ENCODE measurements at regions not wholly inside any gene's neighbourhood (a gene's known extent, or its start where the extent isn't known, plus 50 kb on each side); places are given as distances from the start of the nearest gene placed in this dataset.

DNA sequence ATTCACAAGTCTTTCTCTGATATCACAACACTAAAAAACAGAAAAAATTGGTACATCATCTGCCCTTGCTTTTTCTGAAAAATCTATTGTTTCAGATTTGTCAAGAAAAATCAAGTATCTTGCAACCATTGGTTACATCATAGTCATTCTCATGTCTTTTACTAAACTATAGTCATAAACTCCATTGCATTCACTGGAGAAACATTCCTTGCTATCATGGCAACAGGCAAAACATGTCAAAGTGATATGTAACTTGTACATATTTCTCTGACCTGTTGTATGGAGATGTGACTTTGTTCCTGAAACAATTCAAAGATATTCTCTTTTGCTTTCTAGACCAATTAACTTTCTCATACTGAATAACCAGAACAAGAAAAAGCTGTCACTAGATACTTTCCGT lies 121.9 kb upstream of the ANK2 start:
- no peak for DNase-seq
- no peak for ATAC-seq
- H3K9me3 Mint-ChIP-seq (ENCODE audit: low read depth) = no peaks in the 10 kb centered on the region
- no peaks in the 10 kb centered on the region for H3K4me1 Mint-ChIP-seq
- H3K27ac Mint-ChIP-seq = no peak overlapping the region
- H3K4me3 Mint-ChIP-seq = no peak overlapping the region
- peaks cover 14% of the 10 kb centered on the region for H3K27me3 Mint-ChIP-seq
- no peaks in the 10 kb centered on the region for H3K36me3 Mint-ChIP-seq
- CTCF ChIA-PET = no interaction called here

DNA sequence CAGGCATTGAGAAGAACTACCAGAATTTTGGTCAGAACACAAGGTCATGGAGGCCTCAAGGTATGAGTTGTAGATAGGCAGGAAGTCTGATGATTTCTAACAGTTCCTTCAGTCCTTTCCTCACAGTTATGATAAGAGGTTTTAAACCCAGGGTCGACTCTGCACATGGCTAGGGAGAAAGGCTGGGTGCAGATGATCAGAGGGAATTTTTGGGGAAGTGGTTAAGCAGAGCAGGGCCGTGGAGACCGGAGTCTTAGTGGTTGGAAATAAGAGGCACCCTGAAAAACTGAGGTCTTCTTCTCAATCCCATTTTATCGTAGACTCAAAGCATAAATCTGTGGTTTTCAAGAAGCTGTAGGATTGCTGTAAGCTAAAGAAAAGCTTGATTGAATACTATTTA lies 118.5 kb upstream of the ANK2 start:
- ATAC-seq (no peak), DNase-seq (no peak)
- CTCF ChIA-PET = no interaction called here
- Mint-ChIP-seq H3K4me3 (no peak overlapping the region), H3K27ac (no peak overlapping the region), H3K36me3 (no peaks in the 10 kb centered on the region), H3K4me1 (no peaks in the 10 kb centered on the region), H3K9me3 (ENCODE audit: low read depth) (no peaks in the 10 kb centered on the region), H3K27me3 (peaks cover 8% of the 10 kb centered on the region)

DNA sequence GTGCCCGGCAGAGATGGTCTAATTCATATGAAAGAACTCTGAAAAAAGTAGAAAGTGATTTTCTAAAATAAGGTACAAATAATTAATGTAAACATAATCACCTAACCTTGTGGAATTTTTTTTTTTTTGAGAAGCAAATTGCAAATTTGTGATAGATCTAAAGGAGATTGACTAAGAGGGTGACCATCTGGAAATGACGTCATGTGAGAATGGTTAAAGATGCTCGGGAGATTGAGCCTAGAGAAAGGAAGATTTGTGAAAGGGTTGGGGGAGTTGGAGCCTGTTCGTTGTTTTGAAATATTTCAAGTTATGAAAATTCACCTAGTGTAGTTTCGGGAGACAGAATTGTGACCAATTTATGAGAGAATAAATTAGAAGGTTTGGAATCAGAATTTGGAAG lies 115.7 kb upstream of the ANK2 start:
- H3K27me3 Mint-ChIP-seq = peaks cover 5% of the 10 kb centered on the region
- ATAC-seq = no peak
- H3K4me3 Mint-ChIP-seq = no peak overlapping the region
- no peaks in the 10 kb centered on the region for H3K4me1 Mint-ChIP-seq
- CTCF ChIA-PET = no interaction called here
- no peaks in the 10 kb centered on the region for H3K9me3 Mint-ChIP-seq (ENCODE audit: low read depth)
- H3K36me3 Mint-ChIP-seq = no peaks in the 10 kb centered on the region
- DNase-seq = no peak
- H3K27ac Mint-ChIP-seq = no peak overlapping the region

DNA sequence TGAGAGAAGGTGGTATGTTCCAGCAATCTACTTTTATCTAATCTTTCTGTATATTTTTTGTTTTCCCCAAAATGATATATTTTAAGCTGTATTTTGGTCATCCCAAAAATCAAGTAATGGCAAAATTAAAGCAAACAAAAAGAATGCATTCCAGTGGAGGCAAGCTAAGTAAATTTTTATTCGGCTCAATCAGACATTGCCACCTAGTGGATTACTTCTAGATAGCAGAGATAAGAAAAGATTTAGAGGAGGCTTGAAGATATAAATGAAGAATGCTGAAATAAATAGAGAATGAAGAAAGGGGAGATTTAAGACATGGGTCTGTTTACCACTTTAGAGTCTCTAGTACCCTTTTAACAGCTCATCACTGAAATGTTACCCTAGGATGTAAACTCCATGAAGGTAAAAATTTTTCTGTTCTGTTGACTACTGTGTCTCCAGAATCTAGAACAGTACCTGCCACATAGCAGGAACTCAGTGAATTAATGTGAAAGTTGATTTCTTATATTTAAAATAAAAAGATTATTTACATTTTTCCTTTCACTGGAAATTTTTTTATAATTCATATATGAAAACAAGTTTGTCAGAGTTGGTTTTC lies 110.9 kb upstream of the ANK2 start:
- no peak for DNase-seq
- no peaks in the 10 kb centered on the region for H3K4me1 Mint-ChIP-seq
- CTCF ChIA-PET = interaction anchor here (0.7 to 3.7 kb wide), 12 partner anchors 9 to 302 kb away, joined by 3 to 14 read pairs (median 6); partner anchors contain the start of genes LARP7 and ZGRF1
- peaks cover 10% of the 10 kb centered on the region for H3K27me3 Mint-ChIP-seq
- H3K4me3 Mint-ChIP-seq = no peak overlapping the region
- ATAC-seq = no peak
- H3K36me3 Mint-ChIP-seq = no peaks in the 10 kb centered on the region
- no peaks in the 10 kb centered on the region for H3K9me3 Mint-ChIP-seq (ENCODE audit: low read depth)
- H3K27ac Mint-ChIP-seq = no peak overlapping the region

DNA sequence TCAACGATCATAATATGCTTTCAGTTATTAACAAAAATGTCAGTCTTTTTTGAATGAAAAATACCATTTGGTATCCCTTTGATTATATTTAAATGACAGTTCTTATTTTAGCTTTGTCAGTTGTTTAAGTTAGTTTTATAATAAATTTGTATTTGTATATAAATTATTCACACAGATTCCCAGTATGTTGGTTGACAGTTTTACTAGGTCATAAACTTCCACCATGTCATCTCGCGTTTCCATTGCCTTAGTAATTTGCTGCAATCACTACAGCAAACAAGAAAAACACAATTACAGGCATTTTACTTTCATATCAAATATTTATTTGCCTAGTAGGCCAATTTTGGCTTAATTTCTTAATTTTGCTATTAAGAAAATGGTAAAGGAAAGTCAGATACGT lies 109.6 kb upstream of the ANK2 start:
- no peaks in the 10 kb centered on the region for H3K36me3 Mint-ChIP-seq
- peaks cover 11% of the 10 kb centered on the region for H3K27me3 Mint-ChIP-seq
- CTCF ChIA-PET = interaction anchor here (2.6 to 3.7 kb wide), 2 partner anchors 174 to 177 kb away, joined by 10 to 14 read pairs; no protein-coding TSS in a partner anchor
- no peak overlapping the region for H3K4me3 Mint-ChIP-seq
- no peak for ATAC-seq
- no peaks in the 10 kb centered on the region for H3K9me3 Mint-ChIP-seq (ENCODE audit: low read depth)
- DNase-seq = no peak
- no peaks in the 10 kb centered on the region for H3K4me1 Mint-ChIP-seq
- H3K27ac Mint-ChIP-seq = no peak overlapping the region

DNA sequence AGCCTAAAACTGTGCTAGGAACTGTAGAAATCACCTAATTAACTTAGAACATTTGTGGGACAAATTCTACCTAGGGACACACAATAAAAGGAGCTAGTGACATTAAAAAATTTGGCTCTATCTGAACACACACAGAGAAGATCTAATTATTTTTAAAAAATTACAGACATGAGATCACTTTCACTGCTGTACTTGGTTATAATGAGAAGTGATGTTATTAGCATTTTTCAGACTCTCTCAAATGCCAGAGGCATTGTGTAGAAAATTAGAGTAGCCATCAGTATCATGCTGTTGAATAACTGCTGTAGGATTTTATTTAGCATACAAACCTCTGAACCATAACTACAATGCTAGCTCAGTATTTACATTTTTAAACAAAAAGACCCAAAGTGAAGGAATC lies 109.1 kb upstream of the ANK2 start:
- Mint-ChIP-seq H3K9me3 (ENCODE audit: low read depth) (no peaks in the 10 kb centered on the region), H3K4me1 (no peaks in the 10 kb centered on the region), H3K4me3 (no peak overlapping the region), H3K36me3 (no peaks in the 10 kb centered on the region), H3K27ac (no peak overlapping the region), H3K27me3 (peaks cover 14% of the 10 kb centered on the region)
- CTCF ChIA-PET = interaction anchor here (2.6 to 3.7 kb wide), 2 partner anchors 174 to 177 kb away, joined by 10 to 14 read pairs; no protein-coding TSS in a partner anchor
- no peak for ATAC-seq
- no peak for DNase-seq

DNA sequence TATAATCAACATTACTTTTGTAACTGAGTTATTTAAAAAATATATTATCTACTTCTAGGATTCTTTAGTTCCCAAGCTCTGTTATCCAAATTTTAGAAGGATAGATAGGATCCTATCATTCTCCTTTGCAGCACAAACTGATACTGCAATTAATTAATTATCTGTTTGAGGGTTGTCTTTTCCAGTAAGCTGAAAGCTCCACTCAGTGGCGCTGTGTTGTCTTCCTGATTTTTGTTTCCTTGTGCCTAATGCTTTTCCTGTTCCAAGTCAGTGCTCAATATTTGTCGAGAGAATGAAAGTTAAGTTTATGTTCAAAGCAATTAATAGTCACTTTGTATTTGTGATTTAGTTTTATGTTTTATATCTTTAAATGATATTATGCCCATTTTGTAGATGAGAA lies 107.4 kb upstream of the ANK2 start:
- no peak overlapping the region for H3K4me3 Mint-ChIP-seq
- CTCF ChIA-PET = no interaction called here
- H3K27ac Mint-ChIP-seq = no peak overlapping the region
- no peak for DNase-seq
- no peaks in the 10 kb centered on the region for H3K9me3 Mint-ChIP-seq (ENCODE audit: low read depth)
- ATAC-seq = no peak
- H3K36me3 Mint-ChIP-seq = no peaks in the 10 kb centered on the region
- H3K27me3 Mint-ChIP-seq = peaks cover 18% of the 10 kb centered on the region
- no peaks in the 10 kb centered on the region for H3K4me1 Mint-ChIP-seq

- H3K36me3 Mint-ChIP-seq = no peaks in the 10 kb centered on the region
- CTCF ChIA-PET = interaction anchor here (1.1 kb wide), 1 partner anchor 183 kb away, joined by 3 read pairs; no protein-coding TSS in a partner anchor
- peaks cover 22% of the 10 kb centered on the region for H3K27me3 Mint-ChIP-seq
- no peaks in the 10 kb centered on the region for H3K4me1 Mint-ChIP-seq
- ATAC-seq (no peak), DNase-seq (no peak)
- no peaks in the 10 kb centered on the region for H3K9me3 Mint-ChIP-seq (ENCODE audit: low read depth)
- no peak overlapping the region for H3K27ac Mint-ChIP-seq
- no peak overlapping the region for H3K4me3 Mint-ChIP-seq
These were observed 106.5 kb upstream of the ANK2 start for GRCh38 chr4:112942997-112943396.

DNA sequence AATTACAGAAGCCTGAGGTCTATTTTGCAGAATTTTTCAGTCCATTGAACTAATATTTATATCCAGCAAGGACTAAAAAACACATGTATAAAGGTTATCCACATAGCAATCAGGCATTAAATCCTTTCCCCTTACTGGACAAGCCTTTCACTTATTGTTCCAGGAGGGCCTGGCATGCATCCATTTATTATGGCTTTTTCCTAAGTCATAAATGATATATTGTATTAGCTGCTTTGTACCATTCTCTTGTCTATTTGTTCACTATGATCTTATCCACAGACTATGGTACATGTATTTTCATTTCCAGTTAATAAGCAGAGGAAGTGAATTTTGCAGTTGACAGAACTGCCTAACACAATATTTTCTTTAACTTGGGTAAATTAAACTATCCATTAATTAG lies 105.4 kb upstream of the ANK2 start:
- Mint-ChIP-seq H3K36me3 (no peaks in the 10 kb centered on the region), H3K4me3 (no peak overlapping the region), H3K9me3 (ENCODE audit: low read depth) (no peaks in the 10 kb centered on the region), H3K27me3 (peaks cover 29% of the 10 kb centered on the region), H3K4me1 (no peaks in the 10 kb centered on the region), H3K27ac (no peak overlapping the region)
- DNase-seq = no peak
- no peak for ATAC-seq
- CTCF ChIA-PET = no interaction called here

DNA sequence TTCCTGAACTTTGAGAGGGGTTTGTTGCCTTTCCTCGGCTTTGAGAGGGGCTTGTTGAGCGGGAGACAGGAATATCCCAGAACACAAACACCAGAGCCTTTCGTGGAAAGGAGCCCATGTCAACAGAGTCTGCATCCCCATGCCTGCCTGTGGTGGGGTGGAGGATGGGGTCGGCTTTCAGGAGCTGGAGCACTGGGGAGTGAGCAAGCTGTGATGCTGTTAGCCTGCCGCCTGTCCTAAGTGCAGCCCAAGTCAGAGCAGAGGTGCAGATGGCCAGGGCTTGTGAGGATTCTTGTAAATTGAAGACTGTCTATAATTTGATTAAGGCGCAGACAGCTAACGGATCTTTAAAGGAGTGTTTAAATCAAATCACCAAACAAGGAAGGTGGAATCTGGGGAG lies 103.3 kb upstream of the ANK2 start:
- DNase-seq (no peak), ATAC-seq (no peak)
- Mint-ChIP-seq H3K36me3 (no peaks in the 10 kb centered on the region), H3K4me1 (no peaks in the 10 kb centered on the region), H3K4me3 (no peak overlapping the region), H3K27me3 (peaks cover 32% of the 10 kb centered on the region), H3K9me3 (ENCODE audit: low read depth) (no peaks in the 10 kb centered on the region), H3K27ac (no peak overlapping the region)
- CTCF ChIA-PET = interaction anchor here (1.7 kb wide), 1 partner anchor 8 kb away, joined by 6 read pairs; no protein-coding TSS in a partner anchor

DNA sequence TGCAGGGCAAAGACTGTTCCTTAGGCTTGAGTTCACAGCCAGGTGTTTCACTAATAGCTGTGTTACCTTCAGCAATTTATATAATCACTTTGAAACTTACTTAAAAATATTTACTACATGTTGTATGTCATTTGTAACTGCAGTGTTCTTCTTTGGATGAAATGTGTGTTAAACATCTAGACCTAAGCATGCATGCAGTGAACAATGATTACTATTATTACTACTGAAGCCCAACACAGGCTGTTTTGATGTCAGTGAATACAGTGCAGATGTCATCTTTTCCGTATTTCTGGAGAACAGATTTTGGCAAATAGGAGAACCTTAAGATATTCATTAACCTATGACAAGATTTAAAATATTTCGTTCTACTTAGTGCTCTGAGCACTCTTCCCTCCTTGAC lies 101.8 kb upstream of the ANK2 start:
- Mint-ChIP-seq H3K4me1 (no peaks in the 10 kb centered on the region), H3K27me3 (peaks cover 34% of the 10 kb centered on the region), H3K9me3 (ENCODE audit: low read depth) (no peaks in the 10 kb centered on the region), H3K4me3 (no peak overlapping the region), H3K36me3 (no peaks in the 10 kb centered on the region), H3K27ac (no peak overlapping the region)
- CTCF ChIA-PET = interaction anchor here (1.7 kb wide), 1 partner anchor 9 kb away, joined by 6 read pairs; no protein-coding TSS in a partner anchor
- ATAC-seq (no peak), DNase-seq (no peak)

DNA sequence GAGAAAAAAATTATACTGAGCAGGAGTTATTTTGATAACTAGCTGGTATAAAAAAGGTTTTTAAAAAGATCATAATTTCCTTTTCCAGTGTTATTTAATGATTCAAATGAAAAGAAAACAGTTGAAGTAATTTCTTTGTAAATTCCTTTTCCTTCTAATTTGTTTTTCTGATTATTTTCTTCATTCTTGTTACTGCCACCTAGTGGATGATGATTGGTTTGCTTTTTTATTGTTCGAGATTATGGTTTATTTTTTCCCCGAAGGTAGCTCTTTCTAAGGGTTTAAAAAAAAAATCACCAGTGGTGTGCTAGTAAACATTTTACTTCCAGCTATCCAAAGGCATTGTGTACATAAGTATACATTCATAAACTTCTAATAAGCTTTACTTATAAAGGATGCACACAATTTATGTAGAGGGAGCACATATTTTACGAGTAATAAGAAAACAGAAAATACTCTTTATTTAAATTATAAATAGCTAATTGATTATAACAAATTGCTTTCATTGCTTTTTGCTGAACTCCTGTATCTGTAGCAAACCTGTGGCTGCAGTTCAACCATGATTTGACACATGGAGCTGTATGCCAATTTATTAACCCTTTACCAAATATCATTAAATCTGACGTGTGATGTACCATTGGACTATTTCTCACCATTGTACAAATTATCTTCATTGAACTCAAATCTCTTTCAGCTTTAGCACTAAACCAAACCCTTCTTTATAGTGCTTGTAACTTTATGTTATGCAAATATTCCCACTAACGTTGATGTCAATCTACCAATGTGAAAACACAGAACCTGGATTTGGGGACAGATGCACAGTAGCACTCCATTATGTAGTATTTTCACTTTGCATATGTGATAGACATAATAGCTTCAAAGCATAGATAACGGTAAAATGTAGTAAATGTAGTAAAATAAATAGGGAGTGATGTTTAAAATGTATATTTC lies 97.8 kb upstream of the ANK2 start:
- Mint-ChIP-seq H3K4me1 (no peaks in the 10 kb centered on the region), H3K27ac (no peak overlapping the region), H3K9me3 (ENCODE audit: low read depth) (no peaks in the 10 kb centered on the region), H3K4me3 (no peak overlapping the region), H3K27me3 (peaks cover 16% of the 10 kb centered on the region), H3K36me3 (no peaks in the 10 kb centered on the region)
- DNase-seq (no peak), ATAC-seq (no peak)
- CTCF ChIA-PET = interaction anchor here (0.6 to 1.8 kb wide), 6 partner anchors 13 to 1078 kb away, joined by 3 to 11 read pairs (median 4); no protein-coding TSS in a partner anchor

DNA sequence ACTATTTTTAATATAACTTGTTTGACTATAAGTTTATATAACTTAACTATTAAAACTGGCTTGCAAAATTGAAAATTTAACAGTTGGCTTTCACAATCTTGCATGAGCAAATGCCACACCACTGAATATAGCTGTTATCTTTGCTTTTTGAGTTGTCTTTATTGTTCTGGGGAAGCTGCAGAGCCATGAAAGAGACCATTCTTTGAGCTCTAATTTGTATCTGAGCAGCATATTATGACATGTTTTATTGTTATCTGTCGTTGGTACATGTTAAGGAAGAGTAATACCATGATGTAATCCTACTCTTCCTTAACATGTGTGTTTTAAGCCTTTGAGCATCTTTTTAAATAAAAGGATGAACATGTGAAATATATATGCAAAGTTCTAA lies 97.1 kb upstream of the ANK2 start:
- no peak for ATAC-seq
- CTCF ChIA-PET = interaction anchor here (0.6 to 1.8 kb wide), 4 partner anchors 14 to 1079 kb away, joined by 3 to 11 read pairs (median 4); no protein-coding TSS in a partner anchor
- H3K27ac Mint-ChIP-seq = no peak overlapping the region
- no peaks in the 10 kb centered on the region for H3K9me3 Mint-ChIP-seq (ENCODE audit: low read depth)
- peaks cover 16% of the 10 kb centered on the region for H3K27me3 Mint-ChIP-seq
- H3K4me1 Mint-ChIP-seq = no peaks in the 10 kb centered on the region
- H3K4me3 Mint-ChIP-seq = no peak overlapping the region
- H3K36me3 Mint-ChIP-seq = no peaks in the 10 kb centered on the region
- DNase-seq = no peak

GRCh38 chr4:112953262-112953661 lies 96.2 kb upstream of the ANK2 start:
- H3K36me3 Mint-ChIP-seq = no peaks in the 10 kb centered on the region
- no peak for DNase-seq
- ATAC-seq = no peak
- H3K27me3 Mint-ChIP-seq = peaks cover 9% of the 10 kb centered on the region
- no peaks in the 10 kb centered on the region for H3K4me1 Mint-ChIP-seq
- no peaks in the 10 kb centered on the region for H3K9me3 Mint-ChIP-seq (ENCODE audit: low read depth)
- no peak overlapping the region for H3K4me3 Mint-ChIP-seq
- CTCF ChIA-PET = no interaction called here
- no peak overlapping the region for H3K27ac Mint-ChIP-seq
